Endothelial cell of umbilical vein (primary cell): ENCODE measurements at regions not wholly inside any gene's neighbourhood (a gene's known extent, or its start where the extent isn't known, plus 50 kb on each side); places are given as distances from the start of the nearest gene placed in this dataset.

Experiments used
- BruUV-seq: library from RNA; stranded (reverse); fragments of 400-500 nt; replicated peaks from 2 replicates; lab custom pipeline; 2021; lab: Mats Ljungman, UMichigan
- CTCF ChIA-PET: fragments of 300-600, 350-600 bp; sonication (Branson Sonifier 250); formaldehyde crosslinking; loops from one replicate; lab custom pipeline; 2021; ENCODE audit warnings: antibody characterized with exemption, inconsistent platforms; lab: Charles Lee
- POLR2A ChIA-PET: fragments of 300-600, 350-600 bp; sonication (Branson Sonifier 250); formaldehyde crosslinking; loops from one replicate; lab custom pipeline; 2021; ENCODE audit warnings: antibody characterized with exemption, inconsistent platforms; lab: Charles Lee
- DNase-seq: peaks from one replicate; pipeline ENCODE4 v3.0.0-alpha.2; 2011; ENCODE audit warnings: low read depth, low spot score
- FAIRE-seq: peaks from 2 replicates; lab custom pipeline; 2011; peaks lifted over from hg19 to GRCh38; lab: Jason Lieb, UNC
- H2AFZ ChIP-seq: 2 replicates; pipeline ENCODE4 v1.6.0; 2012; ENCODE audit warnings: low read depth, low read length, control low read depth, inconsistent platforms
- H3K27ac ChIP-seq: 2 replicates; pipeline ENCODE4 v1.5.1; 2011; ENCODE audit warnings: low read depth, mild to moderate bottlenecking, control low read depth, low read length, moderate library complexity; ENCODE audit not compliant: insufficient read depth
- H3K27me3 ChIP-seq, 2 experiments: 2 replicates each; pipeline versions ENCODE4 v1.6.0 to v1.6.1; 2011; ENCODE audit warnings: low read length in 2 of 2, mixed read lengths in 1 of 2; ENCODE audit not compliant: control insufficient read depth in 2 of 2, insufficient read depth in 2 of 2
- H3K36me3 ChIP-seq, 2 experiments: 2 replicates in 1 of 2; 3 replicates in 1 of 2; pipeline ENCODE4 v1.5.1; 2011; ENCODE audit warnings: low read length in 2 of 2, mild to moderate bottlenecking in 1 of 2, moderate library complexity in 1 of 2; ENCODE audit not compliant: control insufficient read depth in 2 of 2, insufficient read depth in 2 of 2; ENCODE audit errors: extremely low read depth in 1 of 2
- H3K4me1 ChIP-seq: 3 replicates; pipeline ENCODE4 v1.5.1; 2011; ENCODE audit warnings: mild to moderate bottlenecking, low read length; ENCODE audit not compliant: control insufficient read depth, insufficient read depth; ENCODE audit errors: extremely low read depth
- H3K4me2 ChIP-seq: 2 replicates; pipeline ENCODE4 v1.6.1; 2011; ENCODE audit warnings: low read length, control low read depth, mixed read lengths; ENCODE audit not compliant: insufficient read depth
- H3K4me3 ChIP-seq, 3 experiments: fragments of 200-600 bp in 1 of 3; sonication (generic), shearing (Covaris generic) in 1 of 3; replicated peaks in 1 of 3; 2 replicates each; pipeline ENCODE4 v1.5.1; 2011 to 2016; ENCODE audit warnings: control low read depth in 3 of 3, low read length in 3 of 3, mild to moderate bottlenecking in 2 of 3, inconsistent platforms in 1 of 3, low read depth in 1 of 3, moderate library complexity in 1 of 3; ENCODE audit not compliant: insufficient read depth in 1 of 3
- H3K79me2 ChIP-seq: 2 replicates; pipeline ENCODE4 v1.6.0; 2012; ENCODE audit warnings: low read length, inconsistent platforms; ENCODE audit not compliant: control insufficient read depth, insufficient read depth
- H3K9ac ChIP-seq: replicated peaks from 2 replicates; pipeline ENCODE3; 2011; ENCODE audit warnings: low read length, control low read depth; ENCODE audit not compliant: insufficient read depth; ENCODE audit errors: extremely low read depth
- H3K9me1 ChIP-seq: replicated peaks from 3 replicates; pipeline ENCODE4 v1.6.0; 2011; ENCODE audit warnings: mild to moderate bottlenecking, low read length; ENCODE audit not compliant: control insufficient read depth, insufficient read depth; ENCODE audit errors: extremely low read depth
- H3K9me3 ChIP-seq: replicated peaks from 2 replicates; pipeline ENCODE4 v1.5.1; 2012; ENCODE audit warnings: low read length, inconsistent platforms; ENCODE audit not compliant: control insufficient read depth, insufficient read depth
- H4K20me1 ChIP-seq: replicated peaks from 2 replicates; pipeline ENCODE3; 2011; ENCODE audit warnings: mild to moderate bottlenecking, low read length; ENCODE audit not compliant: control insufficient read depth, insufficient read depth; ENCODE audit errors: extremely low read depth
- EZH2 ChIP-seq: IDR thresholded peaks from 2 replicates; pipeline ENCODE4 v1.6.1; 2012; ENCODE audit warnings: borderline replicate concordance, low read depth, mild to moderate bottlenecking, moderate library complexity, low read length, inconsistent platforms; ENCODE audit not compliant: severe bottlenecking
- FOS ChIP-seq: IDR thresholded peaks from 2 replicates; pipeline ENCODE4 v1.6.1; 2011; ENCODE audit warnings: mild to moderate bottlenecking, low read length, moderate library complexity, borderline replicate concordance; ENCODE audit not compliant: insufficient read depth
- GATA2 ChIP-seq: IDR thresholded peaks from 2 replicates; pipeline ENCODE4 v1.7.0; 2011; ENCODE audit warnings: low read depth, mild to moderate bottlenecking, moderate library complexity, mixed read lengths, low read length; ENCODE audit not compliant: insufficient read length, insufficient read depth
- JUN ChIP-seq: IDR thresholded peaks from 2 replicates; pipeline ENCODE4 v1.6.1; 2011; ENCODE audit warnings: borderline replicate concordance, low read depth; ENCODE audit not compliant: insufficient read length, insufficient read depth
- MYC ChIP-seq: IDR thresholded peaks from one replicate; pipeline ENCODE4 v1.6.1; 2011; ENCODE audit warnings: mild to moderate bottlenecking, low read depth, low read length
- POLR2A ChIP-seq: IDR thresholded peaks from 2 replicates; pipeline ENCODE4 v1.6.1; 2012; ENCODE audit warnings: low read depth, mild to moderate bottlenecking, control low read depth, low read length
- POLR2AphosphoS5 ChIP-seq: IDR thresholded peaks from 2 replicates; pipeline ENCODE4 v1.6.1; 2012; ENCODE audit warnings: low read depth, mild to moderate bottlenecking, control low read depth, low read length, moderate library complexity; ENCODE audit not compliant: insufficient read depth
- dilution Hi-C: fragments of 300-500 bp; cut with MboI; formaldehyde crosslinking; loops from one replicate; pipeline ENCODE4 v1.15.0; 2019; ENCODE audit warnings: low sequenced_read_pairs; ENCODE audit not compliant: extremely low pct_ligation_motif_present
- intact Hi-C: fragments of 100-400 bp; cut with micrococcal nuclease; formaldehyde crosslinking; loops from one replicate; pipeline ENCODE4 v1.10.0; 2022
- TF ChIP-seq, protein P1 (sequence below): IDR thresholded peaks from 2 replicates; pipeline ENCODE4 v1.6.1; 2011; ENCODE audit not compliant: insufficient read depth, insufficient read length
- TF ChIP-seq, protein P2 (sequence below), 2 donors: IDR thresholded peaks; 1 replicate in 1 of 2; 2 replicates in 1 of 2; pipeline ENCODE4 v1.5.1; 2011; ENCODE audit warnings: low read length in 2 of 2, mild to moderate bottlenecking in 2 of 2, moderate library complexity in 2 of 2, control low read depth in 1 of 2, inconsistent platforms in 1 of 2, low read depth in 1 of 2; ENCODE audit not compliant: insufficient read depth in 1 of 2; ENCODE audit errors: extremely low read depth in 1 of 2

- dilution Hi-C loops: no loop called here
- CTCF ChIA-PET: no interaction called here
Measured at GRCh38 chr10:78393094-78393493, 359.4 kb downstream of the RPS24 start.

More at GRCh38 chr10:78393094-78393493, 359.4 kb downstream of the RPS24 start:
- no peak overlapping the region for H3K9ac ChIP-seq
- no peak overlapping the region for H3K4me3 ChIP-seq
- H3K4me1 ChIP-seq: no peaks in the 10 kb centered on the region
- H4K20me1 ChIP-seq: no peaks in the 10 kb centered on the region
- DNase-seq (no peak), FAIRE-seq (no peak)
- BruUV-seq: no TSS peak
- no peaks in the 10 kb centered on the region for H3K79me2 ChIP-seq
- TF ChIP-seq POLR2AphosphoS5 (no peak), POLR2A (no peak), FOS (no peak), JUN (no peak), EZH2 (no peak), MYC (no peak), GATA2 (no peak)
- TF ChIP-seq, protein P1, sequence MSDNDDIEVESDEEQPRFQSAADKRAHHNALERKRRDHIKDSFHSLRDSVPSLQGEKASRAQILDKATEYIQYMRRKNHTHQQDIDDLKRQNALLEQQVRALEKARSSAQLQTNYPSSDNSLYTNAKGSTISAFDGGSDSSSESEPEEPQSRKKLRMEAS: no peak
- TF ChIP-seq, protein P2, sequence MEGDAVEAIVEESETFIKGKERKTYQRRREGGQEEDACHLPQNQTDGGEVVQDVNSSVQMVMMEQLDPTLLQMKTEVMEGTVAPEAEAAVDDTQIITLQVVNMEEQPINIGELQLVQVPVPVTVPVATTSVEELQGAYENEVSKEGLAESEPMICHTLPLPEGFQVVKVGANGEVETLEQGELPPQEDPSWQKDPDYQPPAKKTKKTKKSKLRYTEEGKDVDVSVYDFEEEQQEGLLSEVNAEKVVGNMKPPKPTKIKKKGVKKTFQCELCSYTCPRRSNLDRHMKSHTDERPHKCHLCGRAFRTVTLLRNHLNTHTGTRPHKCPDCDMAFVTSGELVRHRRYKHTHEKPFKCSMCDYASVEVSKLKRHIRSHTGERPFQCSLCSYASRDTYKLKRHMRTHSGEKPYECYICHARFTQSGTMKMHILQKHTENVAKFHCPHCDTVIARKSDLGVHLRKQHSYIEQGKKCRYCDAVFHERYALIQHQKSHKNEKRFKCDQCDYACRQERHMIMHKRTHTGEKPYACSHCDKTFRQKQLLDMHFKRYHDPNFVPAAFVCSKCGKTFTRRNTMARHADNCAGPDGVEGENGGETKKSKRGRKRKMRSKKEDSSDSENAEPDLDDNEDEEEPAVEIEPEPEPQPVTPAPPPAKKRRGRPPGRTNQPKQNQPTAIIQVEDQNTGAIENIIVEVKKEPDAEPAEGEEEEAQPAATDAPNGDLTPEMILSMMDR (IDR thresholded peaks at IDR 0.05; ENCODE audit: extremely low read depth in 1 of 2, insufficient read depth in 1 of 2, low read depth in 1 of 2, low read length in 2 of 2): no peak
- H3K9me1 ChIP-seq: no peaks in the 10 kb centered on the region
- H3K4me2 ChIP-seq: no peak overlapping the region
- no peak overlapping the region for H3K27ac ChIP-seq
- H3K27me3 ChIP-seq: peaks cover 9 to 15% of the 10 kb centered on the region in 2 experiments
- H3K9me3 ChIP-seq: no peaks in the 10 kb centered on the region
- intact Hi-C loops: no loop called here
- H2AFZ ChIP-seq: no peak overlapping the region
- POLR2A ChIA-PET: no interaction called here
- no peaks in the 10 kb centered on the region for H3K36me3 ChIP-seq
